GM12892 (cell line): ENCODE measurements at regions not wholly inside any gene's neighbourhood (a gene's known extent, or its start where the extent isn't known, plus 50 kb on each side); places are given as distances from the start of the nearest gene placed in this dataset.

ENCODE experiments used
- POLR2A ChIP-seq: IDR thresholded peaks from 2 replicates; pipeline ENCODE4 v1.6.1; 2011; ENCODE audit warnings: low read depth, low read length, control low read depth
- POLR2AphosphoS5 ChIP-seq: IDR thresholded peaks from 2 replicates; pipeline ENCODE4 v1.6.1; 2011; ENCODE audit warnings: low read depth, low read length, control low read depth
- TAF1 ChIP-seq: IDR thresholded peaks from 2 replicates; pipeline ENCODE4 v1.6.1; 2011; ENCODE audit warnings: low read depth, mild to moderate bottlenecking, control low read depth, low read length, borderline replicate concordance

DNA sequence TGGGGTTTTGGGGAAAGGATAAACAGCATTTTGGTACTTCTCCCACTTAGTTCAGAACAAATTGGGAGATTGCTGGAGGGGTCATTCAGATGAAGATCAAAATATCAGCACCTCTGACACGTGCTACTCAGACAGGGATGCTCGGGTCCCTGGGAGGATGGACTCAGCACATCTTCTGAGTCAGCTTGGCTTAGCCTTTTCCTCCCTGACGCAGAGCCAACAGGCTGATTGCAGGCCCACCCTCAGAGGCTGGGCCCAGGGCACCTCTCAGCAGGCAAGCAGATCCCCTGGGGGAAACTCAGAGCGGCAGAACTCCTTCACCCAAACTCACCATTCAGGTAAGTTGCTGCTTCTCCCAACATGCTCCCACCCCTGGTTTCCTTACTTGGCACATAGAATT, 304.9 kb downstream of the TLE3 start:
- TF ChIP-seq POLR2AphosphoS5 (no peak), POLR2A (no peak), TAF1 (no peak)
